GM06990 (cell line): ENCODE measurements at regions not wholly inside any gene's neighbourhood (a gene's known extent, or its start where the extent isn't known, plus 50 kb on each side); places are given as distances from the start of the nearest gene placed in this dataset.

ENCODE experiments used
- DNase-seq: peaks from one replicate; pipeline ENCODE4 v3.0.0-alpha.2; 2011; ENCODE audit not compliant: insufficient read length; ENCODE audit errors: extremely low read depth
- H3K27me3 ChIP-seq: replicated peaks from 2 replicates; pipeline ENCODE4 v1.6.0; 2011; ENCODE audit warnings: low read length; ENCODE audit not compliant: control insufficient read depth, insufficient read depth
- H3K36me3 ChIP-seq: 2 replicates; pipeline ENCODE4 v1.5.1; 2011; ENCODE audit warnings: low read length; ENCODE audit not compliant: control insufficient read depth, insufficient read depth
- H3K4me3 ChIP-seq: replicated peaks from 2 replicates; pipeline ENCODE4 v1.5.1; 2011; ENCODE audit warnings: low read depth, mild to moderate bottlenecking, control low read depth, low read length
- TF ChIP-seq, protein P1 (sequence below): IDR thresholded peaks from 2 replicates; pipeline ENCODE4 v1.5.1; 2011; ENCODE audit warnings: low read length, control low read depth, mild to moderate bottlenecking, inconsistent platforms; ENCODE audit not compliant: insufficient read depth, poor library complexity, severe bottlenecking

DNA sequence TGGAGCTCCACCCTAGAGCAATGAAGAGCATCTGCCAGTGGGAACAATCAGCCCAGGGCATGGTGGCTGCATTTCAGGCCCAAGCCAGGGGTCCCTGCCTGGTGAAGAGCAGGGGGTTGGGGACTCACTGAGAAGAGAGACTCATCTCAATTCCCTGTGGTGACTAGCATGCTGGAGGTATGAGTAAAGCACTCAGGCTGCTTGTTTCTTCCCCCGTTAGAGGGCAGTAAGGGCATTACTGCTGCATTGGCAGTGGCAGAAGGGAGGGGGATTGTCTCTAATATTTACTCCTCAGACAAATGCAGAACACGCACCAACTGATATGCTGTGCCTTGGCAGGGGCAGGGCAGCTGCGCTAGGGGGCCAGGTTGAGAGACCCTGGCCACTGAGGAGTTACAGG lies 329.1 kb downstream of the SLITRK5 start:
- TF ChIP-seq, protein P1, sequence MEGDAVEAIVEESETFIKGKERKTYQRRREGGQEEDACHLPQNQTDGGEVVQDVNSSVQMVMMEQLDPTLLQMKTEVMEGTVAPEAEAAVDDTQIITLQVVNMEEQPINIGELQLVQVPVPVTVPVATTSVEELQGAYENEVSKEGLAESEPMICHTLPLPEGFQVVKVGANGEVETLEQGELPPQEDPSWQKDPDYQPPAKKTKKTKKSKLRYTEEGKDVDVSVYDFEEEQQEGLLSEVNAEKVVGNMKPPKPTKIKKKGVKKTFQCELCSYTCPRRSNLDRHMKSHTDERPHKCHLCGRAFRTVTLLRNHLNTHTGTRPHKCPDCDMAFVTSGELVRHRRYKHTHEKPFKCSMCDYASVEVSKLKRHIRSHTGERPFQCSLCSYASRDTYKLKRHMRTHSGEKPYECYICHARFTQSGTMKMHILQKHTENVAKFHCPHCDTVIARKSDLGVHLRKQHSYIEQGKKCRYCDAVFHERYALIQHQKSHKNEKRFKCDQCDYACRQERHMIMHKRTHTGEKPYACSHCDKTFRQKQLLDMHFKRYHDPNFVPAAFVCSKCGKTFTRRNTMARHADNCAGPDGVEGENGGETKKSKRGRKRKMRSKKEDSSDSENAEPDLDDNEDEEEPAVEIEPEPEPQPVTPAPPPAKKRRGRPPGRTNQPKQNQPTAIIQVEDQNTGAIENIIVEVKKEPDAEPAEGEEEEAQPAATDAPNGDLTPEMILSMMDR: no peak
- H3K4me3 ChIP-seq: no peak overlapping the region
- H3K36me3 ChIP-seq: no peaks in the 10 kb centered on the region
- DNase-seq: no peak
- no peaks in the 10 kb centered on the region for H3K27me3 ChIP-seq

DNA sequence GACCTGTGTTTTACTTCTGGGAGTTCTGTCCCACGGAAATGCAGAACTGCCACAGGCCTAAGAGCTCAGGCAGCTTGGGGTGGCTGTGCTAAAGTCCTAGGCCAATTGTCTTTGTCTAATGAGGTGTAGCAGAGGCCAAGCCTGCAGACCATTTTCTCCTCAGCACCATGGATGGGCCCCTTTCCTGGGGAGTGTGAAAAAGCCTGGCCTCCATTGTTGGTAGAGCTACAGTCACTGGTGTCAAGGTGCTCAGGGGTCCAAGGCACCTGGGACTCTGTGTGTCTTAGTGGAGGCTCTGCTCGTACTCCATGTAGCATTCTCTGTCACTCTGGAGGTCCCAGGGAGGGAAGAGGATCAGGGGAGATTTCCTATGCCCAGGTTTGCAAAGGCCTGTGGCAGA lies 329.6 kb downstream of the SLITRK5 start:
- H3K4me3 ChIP-seq: no peak overlapping the region
- no peak for DNase-seq
- TF ChIP-seq, protein P1: no peak
- H3K36me3 ChIP-seq: no peaks in the 10 kb centered on the region
- H3K27me3 ChIP-seq: no peaks in the 10 kb centered on the region

DNA sequence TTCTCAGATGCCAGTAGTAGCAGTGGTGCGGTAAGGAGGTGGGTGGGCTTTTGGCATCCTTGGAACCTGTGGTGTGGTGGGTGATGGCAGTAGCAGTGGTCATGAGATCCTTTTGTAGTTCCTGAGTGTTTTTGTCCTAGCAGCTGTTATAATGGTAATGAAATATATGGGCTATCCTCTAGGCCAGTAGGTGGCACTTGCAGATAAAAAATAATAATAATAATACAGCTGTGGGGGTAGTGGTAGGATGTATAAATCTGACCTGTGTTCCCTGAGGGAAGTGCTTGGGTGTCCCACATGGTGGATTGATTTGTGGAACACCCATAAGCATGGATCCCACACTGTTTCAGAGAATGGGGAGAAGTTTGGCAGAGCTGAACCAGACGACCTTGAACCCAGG lies 334.0 kb downstream of the SLITRK5 start:
- H3K36me3 ChIP-seq: no peaks in the 10 kb centered on the region
- DNase-seq: no peak
- TF ChIP-seq, protein P1: no peak

DNA sequence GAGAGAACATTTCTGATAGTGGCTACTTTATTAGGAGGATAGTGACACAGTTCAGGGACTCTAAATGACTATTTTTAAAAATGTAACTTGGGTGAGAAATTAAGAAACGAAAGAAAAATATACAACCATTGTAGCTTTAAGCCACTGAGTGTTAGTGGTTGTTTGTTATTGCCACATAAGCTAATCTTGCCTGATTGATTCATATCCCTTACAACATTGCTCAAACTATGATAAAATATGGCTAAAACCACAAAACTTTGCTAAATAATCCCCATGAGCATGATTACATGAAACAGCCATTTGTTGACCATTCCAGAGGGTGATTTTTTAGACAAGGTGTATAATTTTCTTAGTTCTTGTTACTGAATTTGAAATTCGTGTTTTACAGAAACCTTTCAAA lies 343.4 kb downstream of the SLITRK5 start:
- TF ChIP-seq, protein P1: no peak
- Histone ChIP-seq H3K4me3 (no peak overlapping the region), H3K36me3 (no peaks in the 10 kb centered on the region), H3K27me3 (no peaks in the 10 kb centered on the region)
- DNase-seq: no peak

More for the DNA sequence above, 334.0 kb downstream of the SLITRK5 start:
- Histone ChIP-seq H3K4me3 (no peak overlapping the region), H3K27me3 (no peaks in the 10 kb centered on the region)

DNA sequence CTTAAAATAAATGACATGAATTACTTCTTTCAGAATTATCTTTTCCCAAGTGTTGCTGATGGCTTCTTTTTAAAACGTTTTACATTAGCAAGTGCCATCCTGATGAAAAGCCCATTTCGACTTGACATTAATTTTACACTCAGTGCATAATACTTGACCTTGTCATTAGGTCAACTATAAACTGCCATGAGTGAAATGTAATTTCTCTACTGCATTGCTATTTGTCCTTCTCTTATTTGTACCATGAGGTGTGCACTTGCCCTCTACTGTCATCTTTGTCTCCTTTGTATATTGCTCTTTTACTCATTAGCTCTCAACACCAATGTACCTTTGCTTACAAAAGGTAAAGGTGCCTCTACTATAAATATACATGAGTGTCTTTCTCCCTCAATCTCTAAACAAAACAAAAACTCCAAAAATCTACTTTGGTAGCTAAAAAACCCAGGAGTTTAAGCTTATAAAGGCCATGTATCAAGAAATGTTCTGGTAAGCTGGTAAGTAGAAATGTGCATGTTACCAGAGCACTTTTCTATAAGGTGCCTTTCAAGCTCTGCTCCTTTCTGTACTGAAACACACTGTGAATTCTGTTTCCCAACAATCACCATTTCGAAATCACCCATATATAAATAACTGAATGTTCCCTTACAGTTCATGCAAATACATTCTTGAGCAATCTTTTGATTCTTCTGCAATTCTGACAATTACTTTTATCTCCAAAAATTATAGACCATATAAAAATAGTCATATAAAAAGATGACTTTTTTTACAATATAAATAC lies 351.4 kb downstream of the SLITRK5 start:
- no peak for DNase-seq
- Histone ChIP-seq H3K27me3 (no peaks in the 10 kb centered on the region), H3K36me3 (no peaks in the 10 kb centered on the region), H3K4me3 (no peak overlapping the region)
- TF ChIP-seq, protein P1: no peak
